Inferior parietal cortex (tissue), 1 donor: ENCODE measurements at regions not wholly inside any gene's neighbourhood (a gene's known extent, or its start where the extent isn't known, plus 50 kb on each side); places are given as distances from the start of the nearest gene placed in this dataset.
"Not testable (repeated sequence)": the region's sequence is repeated elsewhere in the genome, so short reads cannot be mapped to it uniquely, and the experiment has no call there.

Source experiments
- DNase-seq: peaks from one replicate; pipeline ENCODE4 v3.0.0-alpha.2; 2016; ENCODE audit errors: extremely low spot score

- DNase-seq, result no peak
Measured at GRCh38 chrX:13223868-13224567, 95.8 kb downstream of the ATXN3L start.

- DNase-seq, result no peak
Measured at GRCh38 chrX:13220916-13221315, 98.9 kb downstream of the ATXN3L start.

- no peak for DNase-seq
Measured at GRCh38 chrX:13219991-13220764, 99.7 kb downstream of the ATXN3L start.

GRCh38 chrX:13218758-13219157 lies 101.1 kb downstream of the ATXN3L start:
- DNase-seq, result no peak

- no peak for DNase-seq
Measured at GRCh38 chrX:13216139-13216538, 103.7 kb downstream of the ATXN3L start.

GRCh38 chrX:13215729-13216128 lies 104.1 kb downstream of the ATXN3L start:
- DNase-seq, result no peak

- DNase-seq, result no peak
Measured at GRCh38 chrX:13212191-13212651, 107.6 kb downstream of the ATXN3L start.

GRCh38 chrX:13210142-13210541 lies 109.7 kb downstream of the ATXN3L start:
- not testable (repeated sequence) for DNase-seq

GRCh38 chrX:13209704-13210103 lies 110.1 kb downstream of the ATXN3L start:
- DNase-seq, result not testable (repeated sequence)

GRCh38 chrX:13208281-13208935 lies 111.4 kb downstream of the ATXN3L start:
- DNase-seq, result no peak

- no peak for DNase-seq
Measured at GRCh38 chrX:13203271-13203670, 116.6 kb downstream of the ATXN3L start.

GRCh38 chrX:13201605-13202219 lies 118.1 kb downstream of the ATXN3L start:
- no peak for DNase-seq

GRCh38 chrX:13200398-13200797 lies 119.5 kb downstream of the ATXN3L start:
- DNase-seq, result no peak

GRCh38 chrX:13198762-13199064 lies 121.1 kb downstream of the ATXN3L start:
- DNase-seq, result no peak

- no peak for DNase-seq
Measured at GRCh38 chrX:13198056-13198761, 121.6 kb downstream of the ATXN3L start.

- no peak for DNase-seq
Measured at GRCh38 chrX:13196782-13197181, 123.1 kb downstream of the ATXN3L start.

GRCh38 chrX:13195340-13195739 lies 124.5 kb downstream of the ATXN3L start:
- no peak for DNase-seq

- DNase-seq, result no peak
Measured at GRCh38 chrX:13194291-13195103, 125.4 kb downstream of the ATXN3L start.

- DNase-seq, result no peak
Measured at GRCh38 chrX:13190051-13190450, 129.8 kb downstream of the ATXN3L start.

GRCh38 chrX:13189380-13189779 lies 130.5 kb downstream of the ATXN3L start:
- no peak for DNase-seq
